ENCODE measurements at regions not wholly inside any gene's neighbourhood (a gene's known extent, or its start where the extent isn't known, plus 50 kb on each side); places are given as distances from the start of the nearest gene placed in this dataset.
A peak's percentile ranks its signal among the peaks of the same experiment; 100 is the strongest.

GRCh38 chr1:238264951-238265350 is 374.2 kb upstream of the ZP4 start:
- no peak for ATAC-seq
- CTCF ChIA-PET, result interaction anchor here (1.2 kb wide), 1 partner anchor 9 kb away, joined by 3 read pairs; no protein-coding TSS in a partner anchor
- POLR2A ChIA-PET, result no interaction called here
- H3K4me3 Mint-ChIP-seq, result no peak overlapping the region
- no peaks in the 10 kb centered on the region for H3K27me3 Mint-ChIP-seq
- intact Hi-C loops (cut with DNase I, micrococcal nuclease), result no loop called here
- no peak for DNase-seq
- H3K27ac Mint-ChIP-seq, result no peak overlapping the region
- H3K4me1 Mint-ChIP-seq, result no peaks in the 10 kb centered on the region
- no peaks in the 10 kb centered on the region for H3K36me3 Mint-ChIP-seq (ENCODE audit: low read depth)
- no peaks in the 10 kb centered on the region for H3K9me3 Mint-ChIP-seq (ENCODE audit: low read depth)

DNA sequence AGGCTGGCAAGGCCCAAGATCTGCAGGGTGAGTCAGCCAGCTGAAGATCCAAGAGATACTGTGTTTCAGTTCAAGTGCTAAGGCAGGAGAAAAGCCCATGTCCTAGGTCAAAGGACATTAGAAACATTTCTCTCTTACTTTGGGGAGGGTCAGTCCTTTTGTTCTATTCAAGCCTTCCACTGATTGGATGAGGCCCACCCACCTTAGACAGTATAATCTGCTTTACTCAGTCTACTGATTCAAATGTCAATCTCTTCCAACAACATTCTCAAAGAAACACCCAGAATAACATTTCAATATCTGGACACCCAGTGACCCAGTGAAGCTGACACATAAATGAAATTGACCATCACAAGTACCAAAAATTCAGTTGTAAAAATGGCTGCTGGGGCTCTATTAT is 367.8 kb upstream of the ZP4 start:
- ChIA-PET CTCF (no interaction called here), POLR2A (no interaction called here)
- H3K36me3 Mint-ChIP-seq (ENCODE audit: low read depth), result no peaks in the 10 kb centered on the region
- no peak overlapping the region for H3K4me3 Mint-ChIP-seq
- no peaks in the 10 kb centered on the region for H3K9me3 Mint-ChIP-seq (ENCODE audit: low read depth)
- intact Hi-C loops (cut with DNase I, micrococcal nuclease), result no loop called here
- H3K4me1 Mint-ChIP-seq, result no peaks in the 10 kb centered on the region
- no peaks in the 10 kb centered on the region for H3K27me3 Mint-ChIP-seq
- no peak overlapping the region for H3K27ac Mint-ChIP-seq
- ATAC-seq (no peak), DNase-seq (no peak)

GRCh38 chr1:238257018-238257621 is 366.4 kb upstream of the ZP4 start:
- Mint-ChIP-seq H3K36me3 (ENCODE audit: low read depth) (no peaks in the 10 kb centered on the region), H3K27me3 (no peaks in the 10 kb centered on the region), H3K4me1 (no peaks in the 10 kb centered on the region), H3K9me3 (ENCODE audit: low read depth) (no peaks in the 10 kb centered on the region), H3K27ac (no peak overlapping the region), H3K4me3 (no peak overlapping the region)
- ATAC-seq, result no peak
- CTCF ChIA-PET, result no interaction called here
- no peak for DNase-seq
- intact Hi-C loops (cut with DNase I, micrococcal nuclease), result no loop called here
- POLR2A ChIA-PET, result no interaction called here

DNA sequence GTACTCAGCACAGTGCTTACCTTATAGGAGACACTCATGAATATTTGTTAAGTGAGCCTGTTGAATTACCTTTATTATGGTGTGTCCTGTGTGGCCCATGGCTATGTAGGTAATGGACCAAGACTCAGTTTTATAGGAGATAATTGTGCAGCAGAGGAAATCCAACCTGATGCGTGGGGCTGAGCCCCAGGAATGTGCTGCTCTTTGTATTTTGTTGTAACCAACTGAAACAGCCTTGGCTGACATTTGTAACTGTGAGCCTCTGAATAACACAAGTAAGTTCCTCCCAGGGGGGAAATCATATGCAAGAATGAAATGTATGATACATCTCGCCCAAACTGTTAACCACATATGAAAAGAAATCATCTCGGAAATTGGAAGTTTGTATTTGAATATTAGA is 364.2 kb upstream of the ZP4 start:
- no peak for DNase-seq
- Mint-ChIP-seq H3K27me3 (no peaks in the 10 kb centered on the region), H3K27ac (no peak overlapping the region), H3K36me3 (ENCODE audit: low read depth) (no peaks in the 10 kb centered on the region), H3K4me1 (no peaks in the 10 kb centered on the region), H3K4me3 (no peak overlapping the region), H3K9me3 (ENCODE audit: low read depth) (no peaks in the 10 kb centered on the region)
- intact Hi-C loops (cut with DNase I, micrococcal nuclease), result loop anchor here in 1 of 2 experiments (5.0 kb wide), 3 partner anchors 697 to 1722 kb away; no protein-coding TSS in a partner anchor
- POLR2A ChIA-PET, result no interaction called here
- CTCF ChIA-PET, result interaction anchor here (0.6 to 1.0 kb wide), 2 partner anchors 10 to 87 kb away, joined by 3 read pairs; no protein-coding TSS in a partner anchor
- no peak for ATAC-seq

DNA sequence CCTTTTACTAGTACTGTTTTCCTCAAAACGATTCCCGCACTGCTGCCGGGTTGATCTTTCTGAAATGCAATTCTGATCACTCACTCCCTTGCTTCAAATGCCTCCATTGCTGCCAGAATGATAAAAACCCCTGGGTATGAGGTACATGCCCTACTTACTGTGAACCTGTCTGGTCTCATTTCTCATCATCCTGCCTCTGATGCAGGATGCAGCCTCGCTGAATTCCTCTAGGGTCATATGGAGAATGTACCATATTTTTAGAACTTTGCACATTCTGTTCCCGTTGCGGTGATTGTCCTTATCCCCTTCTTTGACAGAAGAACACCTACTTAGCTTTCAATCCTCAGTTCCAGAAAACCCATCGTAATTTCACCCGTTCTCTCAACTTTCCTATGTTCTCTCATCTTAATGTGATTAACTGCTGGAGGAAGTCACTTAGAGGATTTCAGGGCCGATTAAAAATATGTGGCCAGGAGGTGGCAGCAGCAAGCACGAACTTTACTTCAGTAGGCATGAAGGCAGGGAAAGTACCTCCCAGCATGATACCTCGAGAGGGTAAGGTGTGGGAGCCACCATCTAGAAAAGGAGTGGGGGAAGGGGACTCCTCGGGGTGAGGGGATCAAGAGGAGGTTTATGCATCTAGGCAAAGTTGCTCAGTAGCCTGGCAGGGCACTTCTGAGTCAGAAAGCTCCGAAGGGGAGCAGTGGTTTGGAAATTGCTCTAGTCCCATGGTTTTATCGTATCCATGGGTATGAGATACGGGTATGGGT is 361.5 kb upstream of the ZP4 start:
- ATAC-seq, result peak; percentile 74
- no peaks in the 10 kb centered on the region for H3K9me3 Mint-ChIP-seq (ENCODE audit: low read depth)
- no peak overlapping the region for H3K27ac Mint-ChIP-seq
- intact Hi-C loops (cut with DNase I, micrococcal nuclease), result loop anchor here in 1 of 2 experiments (5.0 kb wide), 3 partner anchors 700 to 1725 kb away; no protein-coding TSS in a partner anchor
- no peaks in the 10 kb centered on the region for H3K4me1 Mint-ChIP-seq
- no peak overlapping the region for H3K4me3 Mint-ChIP-seq
- no peaks in the 10 kb centered on the region for H3K36me3 Mint-ChIP-seq (ENCODE audit: low read depth)
- POLR2A ChIA-PET, result no interaction called here
- CTCF ChIA-PET, result no interaction called here
- no peaks in the 10 kb centered on the region for H3K27me3 Mint-ChIP-seq
- DNase-seq, result peak; percentile 61

DNA sequence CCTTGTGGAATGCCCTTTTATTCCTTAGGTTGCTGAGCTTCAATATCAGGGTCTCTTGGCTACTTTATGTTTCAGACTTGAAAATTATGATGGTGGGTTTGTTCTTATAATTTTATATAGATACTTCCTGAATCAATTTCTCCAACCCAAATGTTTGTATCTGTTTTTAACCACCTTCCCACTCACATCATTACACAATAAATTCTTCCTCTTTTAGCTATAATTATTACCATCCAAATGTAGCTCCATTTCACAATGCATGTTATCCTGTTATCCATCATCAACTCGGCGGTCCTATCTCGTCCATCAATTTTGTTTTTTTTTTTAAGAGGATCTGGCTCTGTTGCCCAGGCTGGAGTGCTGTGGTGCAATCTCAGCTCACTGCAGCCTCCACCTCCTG is 357.6 kb upstream of the ZP4 start:
- Mint-ChIP-seq H3K4me3 (no peak overlapping the region), H3K27me3 (no peaks in the 10 kb centered on the region), H3K4me1 (no peaks in the 10 kb centered on the region), H3K27ac (no peak overlapping the region), H3K36me3 (ENCODE audit: low read depth) (no peaks in the 10 kb centered on the region), H3K9me3 (ENCODE audit: low read depth) (no peaks in the 10 kb centered on the region)
- ChIA-PET CTCF (no interaction called here), POLR2A (interaction anchor here (0.6 to 0.7 kb wide), 2 partner anchors 963 to 1295 kb away, joined by 3 read pairs; no protein-coding TSS in a partner anchor)
- no peak for ATAC-seq
- intact Hi-C loops (cut with DNase I, micrococcal nuclease), result no loop called here
- no peak for DNase-seq

GRCh38 chr1:238242181-238242580 is 351.5 kb upstream of the ZP4 start:
- intact Hi-C loops (cut with DNase I, micrococcal nuclease), result no loop called here
- POLR2A ChIA-PET, result no interaction called here

DNA sequence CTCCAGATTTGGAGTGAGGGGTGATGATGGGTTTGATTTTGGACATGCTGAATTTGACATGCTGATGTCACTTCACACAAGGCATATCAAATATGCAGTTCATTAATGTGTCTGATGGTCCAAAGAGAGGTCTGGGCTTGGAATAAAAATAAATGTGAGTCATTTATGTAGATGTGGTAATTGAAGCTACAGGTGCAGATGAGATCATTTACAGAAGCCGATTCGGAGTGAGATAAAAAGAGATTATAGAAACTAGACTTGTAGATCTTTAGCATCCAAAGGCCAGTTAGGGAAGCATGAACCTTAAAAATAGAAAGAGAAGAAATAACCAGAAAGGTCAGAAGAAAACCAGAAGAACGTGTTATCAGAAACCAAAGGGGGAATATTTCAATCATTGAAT is 350.9 kb upstream of the ZP4 start:
- H3K4me1 Mint-ChIP-seq, result no peaks in the 10 kb centered on the region
- POLR2A ChIA-PET, result no interaction called here
- H3K9me3 Mint-ChIP-seq (ENCODE audit: low read depth), result no peaks in the 10 kb centered on the region
- no peak overlapping the region for H3K27ac Mint-ChIP-seq
- no peaks in the 10 kb centered on the region for H3K27me3 Mint-ChIP-seq
- no peaks in the 10 kb centered on the region for H3K36me3 Mint-ChIP-seq (ENCODE audit: low read depth)
- CTCF ChIA-PET, result no interaction called here
- H3K4me3 Mint-ChIP-seq, result no peak overlapping the region
- intact Hi-C loops (cut with DNase I, micrococcal nuclease), result no loop called here
- ATAC-seq (no peak), DNase-seq (no peak)

More at GRCh38 chr1:238242181-238242580, 351.5 kb upstream of the ZP4 start:
- H3K9me3 Mint-ChIP-seq (ENCODE audit: low read depth), result no peaks in the 10 kb centered on the region
- no peaks in the 10 kb centered on the region for H3K27me3 Mint-ChIP-seq
- no peaks in the 10 kb centered on the region for H3K36me3 Mint-ChIP-seq (ENCODE audit: low read depth)
- H3K27ac Mint-ChIP-seq, result no peak overlapping the region
- CTCF ChIA-PET, result no interaction called here
- H3K4me1 Mint-ChIP-seq, result no peaks in the 10 kb centered on the region
- H3K4me3 Mint-ChIP-seq, result no peak overlapping the region
- no peak for DNase-seq
- ATAC-seq, result no peak

GRCh38 chr1:238239343-238239742 is 348.6 kb upstream of the ZP4 start:
- H3K9me3 Mint-ChIP-seq (ENCODE audit: low read depth), result no peaks in the 10 kb centered on the region
- ChIA-PET CTCF (no interaction called here), POLR2A (no interaction called here)
- DNase-seq, result no peak
- no peaks in the 10 kb centered on the region for H3K27me3 Mint-ChIP-seq
- ATAC-seq, result no peak
- no peaks in the 10 kb centered on the region for H3K36me3 Mint-ChIP-seq (ENCODE audit: low read depth)
- H3K27ac Mint-ChIP-seq, result no peak overlapping the region
- H3K4me1 Mint-ChIP-seq, result no peaks in the 10 kb centered on the region
- intact Hi-C loops (cut with DNase I, micrococcal nuclease), result no loop called here
- no peak overlapping the region for H3K4me3 Mint-ChIP-seq

- intact Hi-C loops (cut with DNase I, micrococcal nuclease), result no loop called here
Measured at GRCh38 chr1:238233966-238234365, 343.2 kb upstream of the ZP4 start.

GRCh38 chr1:238232084-238232710 is 341.5 kb upstream of the ZP4 start:
- ATAC-seq (no peak), DNase-seq (no peak)
- no peak overlapping the region for H3K27ac Mint-ChIP-seq
- ChIA-PET POLR2A (no interaction called here), CTCF (no interaction called here)
- intact Hi-C loops (cut with DNase I, micrococcal nuclease), result no loop called here
- no peaks in the 10 kb centered on the region for H3K27me3 Mint-ChIP-seq
- no peak overlapping the region for H3K4me3 Mint-ChIP-seq
- H3K4me1 Mint-ChIP-seq, result no peaks in the 10 kb centered on the region
- no peaks in the 10 kb centered on the region for H3K9me3 Mint-ChIP-seq (ENCODE audit: low read depth)
- no peaks in the 10 kb centered on the region for H3K36me3 Mint-ChIP-seq (ENCODE audit: low read depth)

More at GRCh38 chr1:238233966-238234365, 343.2 kb upstream of the ZP4 start:
- no peak overlapping the region for H3K4me3 Mint-ChIP-seq
- H3K27ac Mint-ChIP-seq, result no peak overlapping the region
- H3K9me3 Mint-ChIP-seq (ENCODE audit: low read depth), result no peaks in the 10 kb centered on the region
- H3K36me3 Mint-ChIP-seq (ENCODE audit: low read depth), result no peaks in the 10 kb centered on the region
- CTCF ChIA-PET, result no interaction called here
- no peak for DNase-seq
- ATAC-seq, result no peak
- no peaks in the 10 kb centered on the region for H3K4me1 Mint-ChIP-seq
- no peaks in the 10 kb centered on the region for H3K27me3 Mint-ChIP-seq
- POLR2A ChIA-PET, result no interaction called here

GRCh38 chr1:238226810-238227209 is 336.1 kb upstream of the ZP4 start:
- intact Hi-C loops (cut with DNase I, micrococcal nuclease), result no loop called here
- no peak overlapping the region for H3K4me3 Mint-ChIP-seq
- no peaks in the 10 kb centered on the region for H3K9me3 Mint-ChIP-seq (ENCODE audit: low read depth)
- DNase-seq, result no peak
- ChIA-PET CTCF (no interaction called here), POLR2A (no interaction called here)
- H3K36me3 Mint-ChIP-seq (ENCODE audit: low read depth), result no peaks in the 10 kb centered on the region
- H3K4me1 Mint-ChIP-seq, result no peaks in the 10 kb centered on the region
- no peak overlapping the region for H3K27ac Mint-ChIP-seq
- H3K27me3 Mint-ChIP-seq, result no peaks in the 10 kb centered on the region
- ATAC-seq, result no peak
